ENCODE measurements at regions not wholly inside any gene's neighbourhood (a gene's known extent, or its start where the extent isn't known, plus 50 kb on each side); places are given as distances from the start of the nearest gene placed in this dataset.

- TF ChIP-seq REST (IDR thresholded peaks at IDR 0.05; ENCODE audit: unreplicated experiment) (no peak), EZH2phosphoT487 (IDR thresholded peaks at IDR 0.05; ENCODE audit: unreplicated experiment) (no peak), ETS1 (IDR thresholded peaks at IDR 0.05) (no peak), EZH2 (IDR thresholded peaks at IDR 0.05; ENCODE audit: low read depth, unreplicated experiment) (no peak)
Measured at GRCh38 chr2:53235836-53236582, 531.6 kb upstream of the CHAC2 start (continued).

- H3K27ac Mint-ChIP-seq: peak overlapping the region; percentile 92
- no peak for TF ChIP-seq STAT1 (IDR thresholded peaks at IDR 0.05; ENCODE audit: unreplicated experiment)
- TF ChIP-seq ZNF462 (CRISPR knock-in tag; IDR thresholded peaks at IDR 0.05): peak; percentile 79
- ATAC-seq: peak; percentile 98
- Histone ChIP-seq H2AFZ (no peak overlapping the region), H3K9me2 (ENCODE audit: insufficient read depth) (no peaks in the 10 kb centered on the region), H4K20me1 (replicated peaks; ENCODE audit: insufficient read depth) (no peaks in the 10 kb centered on the region), H3K79me2 (replicated peaks; ENCODE audit: insufficient read depth) (no peaks in the 10 kb centered on the region), H3K4me3 (no peak overlapping the region), H3K27ac (ENCODE audit: low read depth) (peak overlapping the region; percentile 37; the same call in 1 of the 2 replicates), H3K36me3 (ENCODE audit: insufficient read depth) (no peaks in the 10 kb centered on the region), H3K27me3 (ENCODE audit: insufficient read depth) (no peaks in the 10 kb centered on the region), H3K4me2 (peak overlapping the region; percentile 35), H3F3A (replicated peaks; ENCODE audit: low read depth) (no peaks in the 10 kb centered on the region), H3K4me1 (ENCODE audit: insufficient read depth) (peaks cover 9% of the 10 kb centered on the region; the same call in 1 of the 2 replicates)
- peaks cover 28% of the 10 kb centered on the region for H3K4me1 Mint-ChIP-seq
- no peaks in the 10 kb centered on the region for H3K27me3 Mint-ChIP-seq (ENCODE audit: insufficient read depth, low read depth, poor library complexity)
- no peaks in the 10 kb centered on the region for H3K36me3 Mint-ChIP-seq (ENCODE audit: low read depth)
- no peaks in the 10 kb centered on the region for H3K9me3 Mint-ChIP-seq
- no peak overlapping the region for H3K4me3 Mint-ChIP-seq
- peak; percentile 79 for DNase-seq (ENCODE audit: low spot score)
Measured at GRCh38 chr2:53234548-53234903, 533.1 kb upstream of the CHAC2 start.

Data from GM23338 (cell line).